H9 (cell line): ENCODE measurements at regions not wholly inside any gene's neighbourhood (a gene's known extent, or its start where the extent isn't known, plus 50 kb on each side); places are given as distances from the start of the nearest gene placed in this dataset.

Experiments used
- DNase-seq: peaks from one replicate; pipeline ENCODE4 v3.0.0-alpha.2; 2017
- H2AFZ ChIP-seq: one replicate; pipeline ENCODE4 v1.6.1; 2013; ENCODE audit warnings: mild to moderate bottlenecking, low read length, control low read depth, moderate library complexity
- H2AK5ac ChIP-seq: 2 replicates; pipeline ENCODE4 v1.6.1; 2013; ENCODE audit warnings: low read length, control low read depth, mixed read lengths; ENCODE audit not compliant: insufficient read length
- H2BK120ac ChIP-seq: one replicate; pipeline ENCODE4 v1.6.1; 2013; ENCODE audit warnings: low read depth, mild to moderate bottlenecking, low read length, control low read depth, inconsistent platforms; ENCODE audit not compliant: poor library complexity, severe bottlenecking
- H2BK12ac ChIP-seq: 2 replicates; pipeline ENCODE4 v1.6.1; 2013; ENCODE audit warnings: low read length, control low read depth, mixed read lengths, low read depth; ENCODE audit not compliant: insufficient read length
- H2BK15ac ChIP-seq: 2 replicates; pipeline ENCODE4 v1.6.1; 2013; ENCODE audit warnings: low read depth, low read length, control low read depth
- H2BK20ac ChIP-seq: one replicate; pipeline ENCODE4 v1.6.1; 2013; ENCODE audit warnings: low read depth, mild to moderate bottlenecking, low read length, control low read depth, inconsistent platforms; ENCODE audit not compliant: poor library complexity, severe bottlenecking
- H2BK5ac ChIP-seq: 2 replicates; pipeline ENCODE4 v1.6.1; 2013; ENCODE audit warnings: low read length, control low read depth, mixed read lengths; ENCODE audit not compliant: insufficient read length
- H3K14ac ChIP-seq: 2 replicates; pipeline ENCODE4 v1.6.1; 2013; ENCODE audit warnings: low read length, control low read depth; ENCODE audit not compliant: insufficient read depth
- H3K18ac ChIP-seq: 2 replicates; pipeline ENCODE4 v1.6.1; 2013; ENCODE audit warnings: low read depth, mild to moderate bottlenecking, mixed read lengths, low read length, control low read depth; ENCODE audit not compliant: insufficient read length
- H3K23ac ChIP-seq: 2 replicates; pipeline ENCODE4 v1.6.1; 2013; ENCODE audit warnings: low read length, control low read depth, mixed read lengths, low read depth; ENCODE audit not compliant: insufficient read length
- H3K23me2 ChIP-seq: 2 replicates; pipeline ENCODE4 v1.6.1; 2013; ENCODE audit warnings: low read depth, mild to moderate bottlenecking, mixed read lengths, low read length, control low read depth; ENCODE audit not compliant: insufficient read length, poor library complexity, severe bottlenecking
- H3K27ac ChIP-seq: 2 replicates; pipeline ENCODE4 v1.5.1; 2013; ENCODE audit warnings: low read length, control low read depth, mixed read lengths, low read depth; ENCODE audit not compliant: insufficient read length
- H3K27me3 ChIP-seq: 2 replicates; pipeline ENCODE4 v1.6.1; 2013; ENCODE audit warnings: low read length, control low read depth, inconsistent platforms; ENCODE audit not compliant: insufficient read depth
- H3K4ac ChIP-seq: 2 replicates; pipeline ENCODE4 v1.6.1; 2013; ENCODE audit warnings: low read depth, mild to moderate bottlenecking, control low read depth, inconsistent platforms, low read length, moderate library complexity
- H3K4me1 ChIP-seq: 2 replicates; pipeline ENCODE4 v1.6.1; 2013; ENCODE audit warnings: low read length, control low read depth, inconsistent platforms; ENCODE audit not compliant: insufficient read depth
- H3K4me2 ChIP-seq: 2 replicates; pipeline ENCODE4 v1.6.1; 2013; ENCODE audit warnings: low read length, control low read depth, mixed read lengths; ENCODE audit not compliant: insufficient read length, insufficient read depth
- H3K56ac ChIP-seq: 2 replicates; pipeline ENCODE4 v1.6.1; 2013; ENCODE audit warnings: low read depth, mild to moderate bottlenecking, mixed read lengths, low read length, control low read depth; ENCODE audit not compliant: insufficient read length
- H3K79me1 ChIP-seq: 2 replicates; pipeline ENCODE4 v1.6.1; 2013; ENCODE audit warnings: low read depth, mild to moderate bottlenecking, moderate library complexity, low read length, control low read depth, inconsistent platforms; ENCODE audit not compliant: insufficient read depth, poor library complexity, severe bottlenecking
- H3K79me2 ChIP-seq: 2 replicates; pipeline ENCODE4 v1.6.1; 2013; ENCODE audit warnings: low read length, control low read depth, inconsistent platforms; ENCODE audit not compliant: insufficient read depth
- H3K9ac ChIP-seq: 2 replicates; pipeline ENCODE4 v1.6.1; 2013; ENCODE audit warnings: low read length, control low read depth, mixed read lengths; ENCODE audit not compliant: insufficient read length; ENCODE audit errors: extremely low read depth
- H3K9me3 ChIP-seq: one replicate; pipeline ENCODE4 v1.6.1; 2013; ENCODE audit warnings: low read depth, low read length, inconsistent platforms; ENCODE audit not compliant: control insufficient read depth
- H3T11ph ChIP-seq: one replicate; pipeline ENCODE4 v1.6.1; 2013; ENCODE audit warnings: mild to moderate bottlenecking, low read length, control low read depth, inconsistent platforms
- H4K20me1 ChIP-seq: one replicate; pipeline ENCODE4 v1.6.1; 2013; ENCODE audit not compliant: control insufficient read depth, insufficient read length, insufficient read depth
- H4K5ac ChIP-seq: 2 replicates; pipeline ENCODE4 v1.6.1; 2013; ENCODE audit warnings: low read depth, mild to moderate bottlenecking, mixed read lengths, low read length, control low read depth; ENCODE audit not compliant: insufficient read length
- H4K8ac ChIP-seq: replicated peaks from 2 replicates; pipeline ENCODE4 v1.6.1; 2013; ENCODE audit warnings: low read length, control low read depth, mixed read lengths, low read depth; ENCODE audit not compliant: insufficient read length
- H4K91ac ChIP-seq: 2 replicates; pipeline ENCODE4 v1.6.1; 2013; ENCODE audit warnings: low read depth, mild to moderate bottlenecking, moderate library complexity, mixed read lengths, low read length, control low read depth; ENCODE audit not compliant: insufficient read length
- H3K27ac Mint-ChIP-seq, 3 experiments: 2 replicates in 2 of 3; 3 replicates in 1 of 3; pipeline ENCODE4 v1.8.0; 2020 to 2021; ENCODE audit warnings: mixed read lengths in 3 of 3, mild to moderate bottlenecking in 1 of 3, moderate library complexity in 1 of 3
- H3K27me3 Mint-ChIP-seq: 2 replicates; pipeline ENCODE4 v1.8.0; 2021; ENCODE audit warnings: low read depth, mild to moderate bottlenecking, moderate library complexity, mixed read lengths
- H3K36me3 Mint-ChIP-seq, 3 experiments: 2 replicates in 2 of 3; 3 replicates in 1 of 3; pipeline ENCODE4 v1.8.0; 2020 to 2021; ENCODE audit warnings: low read depth in 3 of 3, mixed read lengths in 3 of 3; ENCODE audit not compliant: insufficient read depth in 1 of 3
- H3K4me1 Mint-ChIP-seq, 2 experiments: 2 replicates each; pipeline ENCODE4 v1.8.0; 2020; ENCODE audit warnings: mixed read lengths in 2 of 2
- H3K4me3 Mint-ChIP-seq, 2 experiments: 2 replicates in 1 of 2; 3 replicates in 1 of 2; pipeline ENCODE4 v1.8.0; 2020 to 2021; ENCODE audit warnings: mild to moderate bottlenecking in 2 of 2, mixed read lengths in 2 of 2, moderate library complexity in 1 of 2
- H3K9me3 Mint-ChIP-seq, 2 experiments: 2 replicates in 1 of 2; 3 replicates in 1 of 2; pipeline ENCODE4 v1.8.0; 2020; ENCODE audit warnings: mild to moderate bottlenecking in 2 of 2, mixed read lengths in 2 of 2, moderate library complexity in 1 of 2
- CTCF ChIP-seq: fragments of 200-600 bp; sonication (generic); conservative IDR thresholded peaks from 3 replicates; pipeline ENCODE4 v1.8.0; 2021; ENCODE audit warnings: antibody characterized with exemption, mild to moderate bottlenecking
- WGBS: extraction: QIAGEN DNeasy Blood & Tissue Kit; methylation state at CpG from one replicate; pipeline ENCODE4 v1.1.7; 2013; ENCODE audit warnings: missing lambda C conversion rate, low lambda C conversion rate, mixed read lengths; ENCODE audit not compliant: insufficient read length; ENCODE audit errors: extremely low coverage; 5-methylcytosine and 5-hydroxymethylcytosine counted together

- TF ChIP-seq CTCF, result no peak
- H3K4me1 ChIP-seq, result peaks cover 10% of the 10 kb centered on the region; the same call in 1 of the 2 replicates
- H3K9me3 Mint-ChIP-seq, result peaks cover 0 to 2% of the 10 kb centered on the region in 2 experiments; a peak in 1 of 5 replicates
- H3K36me3 Mint-ChIP-seq, result no peaks in the 10 kb centered on the region
- peaks cover 20% of the 10 kb centered on the region for H3K27me3 Mint-ChIP-seq
- H4K5ac ChIP-seq, result no peak overlapping the region
- no peak overlapping the region for H3K23ac ChIP-seq
- H2BK120ac ChIP-seq, result no peak overlapping the region
- peak overlapping the region; percentile 16 for H3K4me2 ChIP-seq
- H2BK12ac ChIP-seq, result no peak overlapping the region
- no peaks in the 10 kb centered on the region for H4K20me1 ChIP-seq
- H2BK5ac ChIP-seq, result no peak overlapping the region
- H3K23me2 ChIP-seq, result no peaks in the 10 kb centered on the region
- no CpG with 5 or more reads among the region's 9 CpGs for WGBS
- H3K9me3 ChIP-seq, result no peaks in the 10 kb centered on the region
- H3K4ac ChIP-seq, result no peak overlapping the region
- no peak overlapping the region; a peak in 1 of 5 replicates for H3K4me3 Mint-ChIP-seq
- no peak overlapping the region for H3K27ac Mint-ChIP-seq
- no peaks in the 10 kb centered on the region for H3K79me2 ChIP-seq
- no peak overlapping the region for H3K9ac ChIP-seq
- H3K27ac ChIP-seq, result no peak overlapping the region
- no peaks in the 10 kb centered on the region; the same call in 1 of the 2 replicates for H3K27me3 ChIP-seq
- peak; percentile 74 for DNase-seq
- H3K56ac ChIP-seq, result no peak overlapping the region
- no peak overlapping the region for H2AK5ac ChIP-seq
- H2BK20ac ChIP-seq, result no peak overlapping the region
- H4K91ac ChIP-seq, result no peak overlapping the region
- peaks cover 23 to 57% of the 10 kb centered on the region in 2 experiments for H3K4me1 Mint-ChIP-seq
- H2AFZ ChIP-seq, result no peak overlapping the region
- no peak overlapping the region for H3K18ac ChIP-seq
- H4K8ac ChIP-seq, result no peak overlapping the region
- H2BK15ac ChIP-seq, result no peak overlapping the region
- H3T11ph ChIP-seq, result no peak overlapping the region
- H3K79me1 ChIP-seq, result no peaks in the 10 kb centered on the region
- no peak overlapping the region for H3K14ac ChIP-seq
These were observed 111.6 kb downstream of the FAM53A start for GRCh38 chr4:1572521-1572920.
